ENCODE measurements at regions not wholly inside any gene's neighbourhood (a gene's known extent, or its start where the extent isn't known, plus 50 kb on each side); places are given as distances from the start of the nearest gene placed in this dataset.

DNA sequence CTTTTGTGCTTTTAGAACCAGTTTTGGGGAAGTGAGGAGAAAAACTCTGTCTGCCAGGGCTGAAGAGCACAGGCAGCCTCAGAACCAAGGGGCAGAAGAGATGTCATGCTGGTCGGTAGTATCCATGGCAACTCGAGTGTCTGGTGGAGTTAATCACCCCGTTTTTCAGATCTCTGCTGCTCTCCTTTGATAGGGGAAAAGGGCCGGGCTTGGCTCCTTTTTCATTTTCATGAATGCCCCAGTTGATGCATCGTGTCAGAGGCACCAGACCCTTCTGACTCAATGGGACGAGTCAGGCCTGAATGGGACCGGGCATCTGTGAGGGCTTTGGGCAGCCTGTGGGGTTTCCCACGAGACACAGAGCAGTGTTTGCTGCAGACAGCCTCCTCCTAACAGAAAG lies 304.6 kb downstream of the ABCC12 start:
- TF ChIP-seq, protein P1, sequence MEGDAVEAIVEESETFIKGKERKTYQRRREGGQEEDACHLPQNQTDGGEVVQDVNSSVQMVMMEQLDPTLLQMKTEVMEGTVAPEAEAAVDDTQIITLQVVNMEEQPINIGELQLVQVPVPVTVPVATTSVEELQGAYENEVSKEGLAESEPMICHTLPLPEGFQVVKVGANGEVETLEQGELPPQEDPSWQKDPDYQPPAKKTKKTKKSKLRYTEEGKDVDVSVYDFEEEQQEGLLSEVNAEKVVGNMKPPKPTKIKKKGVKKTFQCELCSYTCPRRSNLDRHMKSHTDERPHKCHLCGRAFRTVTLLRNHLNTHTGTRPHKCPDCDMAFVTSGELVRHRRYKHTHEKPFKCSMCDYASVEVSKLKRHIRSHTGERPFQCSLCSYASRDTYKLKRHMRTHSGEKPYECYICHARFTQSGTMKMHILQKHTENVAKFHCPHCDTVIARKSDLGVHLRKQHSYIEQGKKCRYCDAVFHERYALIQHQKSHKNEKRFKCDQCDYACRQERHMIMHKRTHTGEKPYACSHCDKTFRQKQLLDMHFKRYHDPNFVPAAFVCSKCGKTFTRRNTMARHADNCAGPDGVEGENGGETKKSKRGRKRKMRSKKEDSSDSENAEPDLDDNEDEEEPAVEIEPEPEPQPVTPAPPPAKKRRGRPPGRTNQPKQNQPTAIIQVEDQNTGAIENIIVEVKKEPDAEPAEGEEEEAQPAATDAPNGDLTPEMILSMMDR (IDR thresholded peaks at IDR 0.05), result no peak
- TF ChIP-seq POLR2A (IDR thresholded peaks at IDR 0.05), result no peak
